ENCODE measurements at regions not wholly inside any gene's neighbourhood (a gene's known extent, or its start where the extent isn't known, plus 50 kb on each side); places are given as distances from the start of the nearest gene placed in this dataset.
"Not testable (repeated sequence)": the region's sequence is repeated elsewhere in the genome, so short reads cannot be mapped to it uniquely, and the experiment has no call there.

DNA sequence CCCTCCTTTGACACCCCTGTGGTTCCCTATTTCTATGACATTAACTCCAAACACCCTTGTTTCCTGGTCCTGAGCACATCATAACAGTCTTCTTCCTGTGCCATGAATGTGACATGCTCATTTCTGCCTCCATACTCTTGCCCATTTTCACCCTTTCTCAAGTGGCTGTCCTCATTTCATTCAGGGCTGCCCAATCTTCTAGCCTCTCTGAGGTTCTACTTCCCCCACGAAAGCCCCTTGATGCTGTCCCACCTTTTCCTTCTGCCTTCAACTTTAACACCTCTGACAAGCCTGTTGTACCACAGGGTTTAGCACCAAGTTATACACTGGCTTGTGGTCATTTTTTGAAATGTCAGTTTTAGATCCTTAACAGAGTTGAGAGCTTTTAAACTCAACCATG, 136.2 kb upstream of the BOD1L1 start:
- DNase-seq: no peak

DNA sequence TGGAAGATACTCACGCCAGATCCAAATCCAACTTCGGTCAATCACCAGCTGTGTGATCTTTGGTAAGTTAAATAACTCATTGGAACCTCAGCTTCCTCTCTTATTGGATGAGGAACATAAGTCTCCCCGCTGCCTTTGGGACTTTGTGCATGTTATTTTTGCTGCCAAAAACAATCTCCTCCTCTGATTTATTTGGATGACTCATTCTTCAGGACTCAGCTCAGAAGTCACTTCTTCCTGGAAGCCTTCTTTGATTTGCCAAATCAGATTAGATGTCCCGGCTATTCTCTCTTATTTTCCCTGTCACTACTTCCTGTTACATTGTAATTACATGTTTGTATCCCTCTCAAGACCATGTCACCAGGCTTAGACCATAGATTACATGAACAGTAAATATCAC, 138.0 kb upstream of the BOD1L1 start:
- DNase-seq: peak; percentile 16

DNA sequence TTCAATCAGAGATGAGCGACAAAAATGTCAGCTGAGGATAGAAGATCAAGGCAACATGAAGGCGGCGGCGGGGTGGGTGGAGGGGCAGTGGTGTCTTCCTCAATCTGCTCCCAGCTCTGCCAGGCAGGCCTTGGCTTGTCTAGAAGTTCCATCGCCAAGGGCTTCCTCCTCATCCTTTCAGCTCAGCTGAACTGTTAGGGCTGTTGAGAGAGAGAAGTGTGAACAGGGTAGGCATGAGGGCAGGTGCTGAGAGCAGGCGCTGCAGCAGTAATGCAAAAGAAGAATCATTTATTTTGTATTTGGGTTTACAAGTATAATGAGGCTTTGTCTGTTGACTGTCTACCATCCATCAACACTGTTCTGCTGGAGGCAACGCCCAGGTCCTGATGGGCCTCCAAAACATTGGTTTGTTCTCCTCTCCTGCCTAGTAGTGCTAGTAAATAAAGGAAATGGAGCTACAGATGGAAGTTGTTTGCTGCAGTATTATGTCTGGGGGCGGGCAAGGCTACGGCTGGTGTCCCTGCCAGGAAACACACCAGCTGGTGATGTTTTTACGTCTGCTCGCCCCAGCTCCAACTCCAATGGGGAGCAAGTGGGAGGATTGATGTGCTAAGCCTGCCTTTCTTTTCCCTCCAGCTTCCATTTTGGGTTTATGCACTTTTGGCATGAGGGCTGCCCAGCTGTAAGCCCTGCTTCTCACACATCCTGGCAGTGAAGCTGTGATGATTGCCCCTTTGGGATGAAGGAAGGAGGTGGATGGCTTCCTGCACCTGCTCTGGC, 139.4 kb upstream of the BOD1L1 start:
- DNase-seq: no peak

DNA sequence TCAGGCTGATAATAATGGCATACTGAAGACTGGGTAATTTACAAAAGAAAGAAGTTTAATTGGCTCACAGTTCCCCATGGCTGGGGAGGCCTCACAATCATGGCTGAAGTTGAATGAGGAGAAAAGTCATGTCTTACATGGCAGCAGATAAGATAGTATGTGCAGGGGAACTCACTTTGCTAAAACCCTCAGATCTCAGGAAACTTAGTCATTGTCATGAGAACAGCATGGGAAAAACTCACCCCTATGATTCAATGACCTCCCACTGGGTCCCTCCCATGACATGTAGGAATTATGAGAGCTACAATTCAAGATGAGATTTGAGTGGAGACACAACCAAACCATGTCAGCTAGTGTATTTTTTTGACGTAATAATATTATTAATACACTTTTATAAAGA, 149.8 kb upstream of the BOD1L1 start:
- DNase-seq: peak; percentile 16

DNA sequence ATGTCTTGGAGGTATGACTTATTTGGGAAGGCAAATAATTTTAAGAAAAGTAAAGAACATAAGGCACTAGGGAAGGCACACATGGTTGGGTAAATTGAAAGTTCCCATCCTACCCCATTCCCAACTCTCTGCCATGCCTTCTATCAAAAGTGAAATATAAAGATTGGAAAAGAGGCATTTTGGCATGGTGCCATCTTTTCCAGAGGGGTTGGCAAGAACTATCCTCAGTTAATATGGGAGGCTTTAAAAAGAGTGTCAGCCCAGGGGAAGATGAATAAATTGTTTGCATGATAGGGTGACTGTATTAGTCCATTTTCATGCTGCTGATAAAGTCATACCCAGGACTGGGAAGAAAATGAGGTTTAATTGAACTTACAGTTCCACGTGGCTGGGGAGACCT, 150.8 kb upstream of the BOD1L1 start:
- no peak for DNase-seq

DNA sequence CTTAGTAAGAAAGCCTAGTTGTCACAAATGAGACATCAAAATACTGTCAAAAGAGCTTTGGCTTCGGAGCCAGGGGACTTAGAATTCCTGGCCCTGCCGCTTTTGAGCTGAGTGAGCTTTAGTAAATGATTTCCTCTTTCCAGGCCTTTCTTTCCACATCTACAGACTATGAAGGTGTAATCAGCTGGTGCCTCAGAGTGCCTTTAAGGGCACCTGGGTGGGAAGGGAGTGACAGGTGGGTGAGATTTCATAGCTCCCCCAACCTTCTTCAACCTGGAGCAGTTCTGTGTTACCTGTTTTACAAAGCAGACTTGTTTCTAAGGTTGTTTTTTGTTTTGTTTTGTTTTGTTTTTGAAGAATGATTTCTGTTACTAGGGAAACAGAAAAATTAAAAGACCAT, 154.7 kb upstream of the BOD1L1 start:
- no peak for DNase-seq

DNA sequence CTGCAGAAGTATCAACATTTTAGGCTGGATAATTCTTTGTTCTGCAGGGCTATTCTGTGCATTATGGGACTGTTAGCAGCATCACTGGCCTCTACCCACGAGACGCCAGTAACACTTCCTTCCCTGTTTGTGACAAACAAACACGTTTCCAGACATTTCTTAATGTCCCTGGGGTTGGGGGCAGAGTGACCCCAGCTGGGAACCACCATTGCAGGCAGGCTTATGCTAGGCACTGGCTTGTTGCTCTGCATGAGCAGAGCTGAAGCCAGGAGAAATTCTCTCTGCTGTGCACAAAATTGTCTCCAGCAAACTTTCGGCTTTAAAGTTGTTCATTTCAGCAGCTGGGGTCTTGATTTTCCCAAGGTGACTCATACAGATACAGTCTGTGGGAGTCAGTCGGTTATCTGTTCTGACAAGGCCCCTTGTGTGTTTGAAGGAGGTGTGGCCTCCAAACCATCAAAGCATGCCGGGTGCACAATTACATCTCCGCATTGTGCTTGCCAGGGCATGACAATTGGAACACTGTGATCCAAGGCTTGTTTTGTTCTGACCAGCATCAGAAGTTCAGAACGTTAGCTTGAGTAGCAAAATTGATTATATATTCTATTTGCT, 156.4 kb upstream of the BOD1L1 start:
- DNase-seq: no peak

DNA sequence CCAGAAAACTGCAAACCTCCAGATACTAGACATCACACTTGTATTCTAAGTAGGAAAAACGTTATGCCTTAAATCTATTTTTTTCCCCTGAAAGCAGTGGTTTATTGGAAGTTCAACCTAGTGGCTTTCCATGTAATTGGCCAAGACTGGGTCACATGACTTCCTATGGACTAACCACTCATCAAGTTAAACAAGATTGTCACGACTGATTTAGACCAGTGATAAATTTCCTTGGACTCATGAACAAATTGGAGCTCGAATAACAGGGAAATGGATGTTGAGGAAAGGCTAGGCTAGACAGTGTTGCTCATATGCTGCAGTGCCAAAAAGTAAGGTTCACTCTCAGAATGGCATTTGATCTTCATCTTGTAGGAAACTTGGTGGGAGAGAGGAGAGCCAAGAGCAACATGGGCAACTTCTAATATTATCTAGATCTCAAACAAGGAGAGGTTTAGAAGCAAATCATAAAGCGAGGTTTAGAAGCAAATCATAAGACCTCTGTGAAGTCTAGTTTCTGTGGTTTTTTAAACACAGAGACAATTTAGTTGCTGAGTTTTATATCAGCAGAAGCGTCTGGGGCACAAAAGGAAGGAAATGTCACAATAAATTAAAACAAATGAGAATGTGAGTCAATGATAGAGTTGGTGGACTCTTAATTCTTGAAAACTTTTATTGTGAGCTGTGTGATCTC, 165.6 kb upstream of the BOD1L1 start:
- no peak for DNase-seq

DNA sequence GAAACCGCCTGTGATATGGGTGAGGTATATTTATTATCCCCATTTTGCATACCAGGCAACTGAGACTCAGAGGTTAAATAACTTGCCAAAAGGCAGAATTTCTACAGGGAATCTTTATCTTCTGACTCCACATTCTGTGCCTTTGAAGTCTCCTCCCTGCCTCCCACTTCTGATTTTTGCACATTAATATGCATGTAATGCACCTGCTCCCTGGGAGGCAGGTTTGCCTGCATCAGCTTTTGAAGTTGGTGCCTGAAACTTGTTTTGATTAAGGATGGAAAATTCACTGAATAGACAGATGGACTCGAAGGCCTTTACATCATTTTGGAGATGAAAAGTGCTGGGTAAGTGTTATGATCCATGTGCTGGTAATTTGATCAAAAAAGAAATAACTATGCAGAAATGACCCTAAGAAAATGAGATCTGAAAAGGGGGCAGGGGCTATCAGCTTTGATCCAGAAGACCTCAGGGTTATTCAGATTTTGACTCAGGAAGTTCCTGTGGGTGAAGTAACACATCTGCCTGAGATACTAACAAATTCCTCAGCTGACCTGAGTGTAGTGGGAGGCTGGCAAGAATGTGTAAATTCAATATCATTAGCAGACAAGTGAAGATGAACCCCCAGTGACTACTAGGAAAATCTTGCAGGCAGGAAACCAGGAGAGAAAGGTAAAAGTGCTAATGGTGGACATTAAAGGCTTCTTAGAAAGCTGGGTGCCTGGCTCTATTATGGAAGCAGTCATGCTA, 167.5 kb upstream of the BOD1L1 start:
- no peak for DNase-seq

DNA sequence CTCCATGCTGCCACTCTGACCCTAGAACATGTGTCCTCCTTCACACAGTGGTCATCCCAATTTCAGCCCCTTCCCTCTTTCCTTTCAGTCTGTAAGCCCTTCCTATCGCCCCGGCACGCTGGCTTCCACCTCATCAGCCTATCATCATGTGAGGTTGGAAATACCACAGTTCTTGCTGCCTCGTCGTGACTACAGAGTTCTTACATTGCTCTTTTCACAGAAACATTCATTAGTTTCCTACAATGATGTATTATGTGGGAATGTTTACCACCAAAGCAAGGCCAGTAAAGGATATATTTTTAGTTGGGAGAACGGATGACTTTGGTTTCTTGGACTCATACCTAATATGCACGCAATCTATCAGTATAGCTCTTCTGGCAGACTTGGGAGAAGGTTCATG, 169.5 kb upstream of the BOD1L1 start:
- DNase-seq: no peak

DNA sequence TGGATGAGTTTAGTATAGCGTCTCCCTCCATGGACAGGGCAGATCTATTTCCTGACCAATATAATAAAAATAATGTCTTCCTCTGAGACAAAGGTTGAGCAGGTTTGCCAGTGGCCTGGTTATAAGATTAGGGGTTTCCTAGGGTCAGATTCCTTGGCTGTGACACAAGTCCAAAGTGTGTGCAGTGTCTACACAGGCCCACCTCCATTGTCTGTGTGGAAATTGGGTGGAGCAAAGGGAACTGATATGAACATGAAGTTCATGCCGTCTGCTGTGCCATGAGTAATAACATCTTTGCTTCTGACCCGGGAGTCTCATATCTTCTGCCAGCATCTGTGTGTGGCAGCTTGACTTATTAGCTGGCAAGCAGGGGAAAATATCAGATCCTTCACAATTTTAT, 187.7 kb upstream of the BOD1L1 start:
- DNase-seq: no peak

DNA sequence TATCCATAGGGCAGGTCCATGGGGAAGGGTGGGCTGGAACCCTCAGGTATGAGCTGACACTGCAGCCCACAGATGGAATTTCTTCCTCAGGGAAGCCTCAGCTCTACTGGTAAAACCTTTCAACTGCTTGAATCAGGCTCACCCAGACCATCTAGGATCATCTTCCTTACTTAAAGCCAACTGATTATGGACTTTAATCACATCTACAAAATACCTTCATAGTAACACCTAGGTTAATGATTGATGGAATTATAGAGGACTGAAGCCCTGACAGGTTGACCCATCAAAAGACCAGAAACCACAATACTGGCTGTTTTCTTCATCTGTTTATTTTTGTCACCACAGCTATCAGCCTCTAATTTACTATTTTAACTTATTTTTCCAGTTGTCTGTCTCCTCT, 188.9 kb upstream of the BOD1L1 start:
- no peak for DNase-seq

DNA sequence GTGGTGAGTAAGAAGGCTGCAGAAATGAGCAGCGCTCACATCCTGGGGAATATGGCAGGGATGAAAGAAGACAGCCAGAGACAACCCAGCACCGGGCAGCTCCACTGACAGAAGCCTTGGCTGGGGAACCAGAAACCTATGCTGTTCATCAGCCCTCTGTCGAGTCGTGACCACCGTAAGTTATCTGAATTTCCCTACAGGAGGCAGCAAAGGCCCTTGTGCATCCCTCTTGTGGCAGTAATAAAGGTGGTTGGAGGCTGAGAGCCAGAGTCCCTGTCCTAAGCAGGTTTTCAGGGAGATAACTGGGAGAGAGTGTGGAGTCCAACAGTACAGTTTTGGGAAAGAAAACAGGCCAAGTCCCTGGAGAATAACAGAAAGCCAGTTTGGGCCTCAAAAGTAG, 194.0 kb upstream of the BOD1L1 start:
- DNase-seq: no peak

DNA sequence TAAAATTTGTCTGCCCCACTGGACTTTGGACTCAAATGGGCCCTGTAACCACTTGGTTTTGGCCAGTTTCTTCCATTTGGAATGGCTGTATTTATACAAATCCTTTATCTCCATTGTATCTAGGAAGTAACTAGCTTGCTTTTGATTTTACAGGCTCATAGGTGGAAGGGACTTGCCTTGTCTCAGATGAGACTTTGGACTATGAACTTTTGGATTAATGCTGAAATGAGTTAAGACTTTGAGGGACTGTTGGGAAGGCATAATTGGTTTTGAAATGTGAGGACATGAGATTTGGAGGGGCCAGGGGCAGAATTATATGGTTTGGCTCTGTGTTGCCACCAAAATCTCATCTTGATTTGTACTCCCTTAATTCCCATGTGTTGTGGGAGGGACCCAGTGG, 198.3 kb upstream of the BOD1L1 start:
- DNase-seq: not testable (repeated sequence)

DNA sequence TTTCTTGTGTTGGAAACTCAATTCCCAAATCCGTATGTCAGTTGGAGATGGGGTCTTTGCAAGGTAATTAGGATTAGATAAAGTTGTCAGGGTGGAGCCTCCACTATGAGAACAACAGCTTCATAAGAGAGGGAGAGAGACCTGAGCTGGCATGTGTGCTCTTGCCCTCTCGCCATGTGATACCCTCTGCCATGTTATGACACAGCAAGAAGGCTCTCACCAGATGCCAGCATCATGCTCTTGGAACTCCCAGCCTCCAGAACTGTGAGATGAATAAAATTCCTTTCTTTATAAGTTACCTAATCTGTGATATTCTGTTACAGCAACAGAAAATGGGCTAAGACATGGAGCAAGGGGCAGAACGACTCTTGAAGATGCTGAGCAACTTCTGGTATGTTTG, 201.9 kb upstream of the BOD1L1 start:
- DNase-seq: peak; percentile 15

DNA sequence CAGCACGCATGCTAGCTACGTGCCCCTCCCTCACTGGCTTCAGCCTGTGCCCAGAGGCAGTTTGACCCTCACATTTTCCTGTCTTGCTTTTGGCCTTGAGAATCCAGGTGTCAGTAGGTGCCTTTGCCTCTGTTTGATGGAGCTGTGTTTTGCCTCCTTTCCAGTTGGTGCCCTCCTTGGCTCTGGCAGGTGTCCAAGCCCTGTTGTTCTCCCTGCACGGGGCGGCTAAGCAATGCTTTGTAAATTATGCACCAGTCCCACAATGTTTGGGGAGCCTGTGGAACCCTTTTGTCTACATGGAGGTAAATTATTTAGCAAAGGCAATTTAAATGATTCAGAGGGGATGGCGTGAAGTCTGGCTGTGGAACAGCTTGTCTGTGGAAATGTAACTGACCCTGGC, 202.9 kb upstream of the BOD1L1 start:
- no peak for DNase-seq

DNA sequence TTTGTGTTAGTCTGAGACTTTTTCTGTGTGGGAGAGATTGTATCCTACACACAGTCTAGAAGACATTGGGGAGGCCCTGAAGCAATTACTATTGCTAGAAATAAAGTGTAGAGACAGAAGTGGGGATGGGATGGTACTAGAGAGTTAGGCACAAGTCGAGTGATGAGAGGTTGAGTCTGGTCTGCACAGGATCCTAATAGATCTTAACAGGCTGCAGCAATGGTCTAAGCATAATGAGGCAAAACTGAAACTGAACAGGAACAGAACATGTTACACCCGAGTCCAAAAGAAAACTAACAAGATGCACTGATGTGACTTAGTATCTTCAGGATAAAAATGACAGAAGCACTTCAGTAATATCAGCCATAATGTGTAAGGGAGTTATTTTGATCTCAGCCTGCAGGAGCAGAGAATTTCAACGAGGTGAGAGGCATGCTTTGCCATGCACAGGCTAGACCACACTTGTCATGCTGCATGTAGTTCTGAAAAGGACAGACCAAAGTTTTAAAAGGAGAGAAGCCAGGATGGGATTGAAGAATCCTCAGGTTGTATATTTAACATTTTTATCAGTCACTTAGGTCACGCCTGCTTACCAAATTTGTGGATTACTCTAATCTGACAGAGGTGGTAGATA, 205.8 kb upstream of the BOD1L1 start:
- DNase-seq: no peak

DNA sequence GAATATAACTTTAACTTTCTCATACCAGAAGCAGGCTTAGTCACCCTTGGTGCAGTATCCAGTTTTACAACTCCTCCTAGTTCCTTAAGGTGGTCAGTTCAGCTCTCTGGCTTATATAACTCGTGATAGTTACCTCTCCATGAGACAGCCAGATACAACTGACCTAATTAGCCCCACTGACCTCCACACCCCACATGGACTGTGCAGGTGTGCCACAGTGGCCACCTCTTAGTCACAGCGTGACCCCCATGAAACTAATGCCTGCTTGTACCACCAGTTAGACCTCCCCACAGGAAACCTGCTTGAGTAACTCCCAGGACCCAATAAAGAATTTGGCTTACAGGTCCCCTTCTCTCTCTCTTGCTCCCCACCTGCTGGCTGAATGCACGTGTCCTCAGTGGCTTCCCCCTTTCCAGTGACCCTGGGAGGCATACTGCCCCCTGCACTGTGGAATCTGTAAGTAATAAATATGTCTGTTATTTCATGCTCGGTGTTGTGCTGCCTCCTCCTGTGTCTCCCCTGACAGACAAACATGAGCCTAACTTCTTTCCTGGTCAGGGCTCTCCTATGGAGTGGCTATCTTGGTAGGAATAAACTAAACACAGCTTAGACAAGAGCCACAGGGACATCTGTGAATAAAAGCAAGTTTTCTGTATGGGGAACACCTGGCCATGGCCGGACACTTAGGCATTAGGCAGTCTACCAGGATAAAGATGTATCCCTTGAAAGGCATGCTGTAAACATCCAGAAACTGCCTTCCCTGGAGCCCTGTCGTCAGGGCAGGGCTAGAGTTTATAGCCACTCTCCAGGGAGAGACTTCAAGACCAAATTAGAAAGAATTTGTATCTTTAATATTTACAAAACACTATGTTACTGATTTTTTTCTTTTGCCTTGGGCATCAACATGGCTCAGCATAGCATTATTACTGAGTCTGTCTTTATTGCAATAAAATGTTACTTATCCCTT, 209.7 kb upstream of the BOD1L1 start:
- no peak for DNase-seq

DNA sequence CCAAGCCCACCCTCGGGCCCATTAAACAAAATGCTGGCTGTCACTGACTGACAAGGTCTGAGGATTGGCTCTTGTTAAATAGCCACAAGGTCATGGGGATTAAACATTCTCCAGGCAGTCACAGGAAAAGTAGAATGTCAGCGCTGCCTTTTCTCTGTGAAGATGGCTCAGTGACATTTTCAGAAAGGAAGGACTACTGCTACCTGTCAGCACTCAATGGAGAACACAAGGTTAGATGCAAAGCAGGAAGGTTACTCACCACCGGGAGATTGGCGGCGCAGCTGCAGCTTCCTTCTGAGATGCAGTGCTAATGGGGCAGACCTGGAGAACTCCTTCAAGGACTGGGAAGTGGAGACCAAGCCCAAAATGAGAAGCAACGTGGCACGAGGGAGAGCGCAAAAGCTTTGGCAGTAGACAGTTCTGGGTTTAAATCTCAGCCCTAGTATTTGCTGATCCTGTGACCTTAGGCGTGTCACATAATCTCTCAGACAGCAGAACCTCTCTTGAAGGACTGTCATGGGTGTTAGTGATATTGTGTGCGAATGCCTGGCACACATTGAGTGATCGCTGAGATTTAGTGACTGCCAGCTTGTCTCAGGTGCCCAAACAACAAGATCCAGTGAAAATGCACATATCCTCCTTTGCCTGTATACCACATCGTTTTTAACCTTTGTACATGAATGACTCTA, 213.1 kb upstream of the BOD1L1 start:
- no peak for DNase-seq

DNA sequence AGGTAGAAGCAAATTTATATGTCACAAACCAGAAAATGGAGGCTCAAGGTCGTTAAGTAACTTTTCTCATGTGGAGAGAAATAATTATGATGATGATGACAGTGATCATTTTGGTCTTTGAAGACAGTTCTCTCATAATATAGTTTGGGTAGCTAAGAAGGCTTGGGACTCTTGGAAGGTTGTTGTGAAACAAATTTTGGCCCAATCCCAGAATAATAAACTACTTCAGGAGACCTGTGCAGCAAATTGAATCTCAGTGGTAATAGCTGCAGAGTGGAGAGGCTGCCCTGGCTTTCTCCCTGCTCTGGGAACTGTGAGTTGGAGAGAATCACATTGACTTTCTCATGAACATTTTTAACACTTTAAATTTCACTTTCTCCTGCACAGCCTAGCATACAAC, 217.2 kb upstream of the BOD1L1 start:
- no peak for DNase-seq

DNA sequence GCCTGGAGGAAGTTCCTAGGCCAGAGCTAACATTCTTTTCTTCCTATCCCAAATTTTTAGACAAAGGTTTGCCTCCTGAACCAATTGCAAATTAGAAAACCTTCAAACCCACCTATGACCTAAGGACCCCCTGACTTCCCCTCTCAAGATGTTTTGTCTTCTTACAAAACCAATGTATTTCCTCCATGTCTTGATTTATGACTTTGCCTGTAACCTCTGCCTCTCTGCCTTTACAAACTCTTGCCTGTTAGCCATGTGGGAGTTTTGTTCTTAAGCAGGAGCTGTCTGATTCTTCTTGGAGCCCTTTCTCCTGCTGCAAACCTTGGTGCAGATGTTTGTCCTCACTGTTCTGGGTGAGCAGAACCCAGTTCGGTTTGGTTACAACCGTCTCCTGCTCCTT, 222.3 kb upstream of the BOD1L1 start:
- DNase-seq: no peak

Measured in fibroblast of skin of back (primary cell).